GM13976 (cell line): ENCODE measurements at regions not wholly inside any gene's neighbourhood (a gene's known extent, or its start where the extent isn't known, plus 50 kb on each side); places are given as distances from the start of the nearest gene placed in this dataset.
A peak's percentile ranks its signal among the peaks of the same experiment; 100 is the strongest.

Experiments
- DNase-seq: peaks from one replicate; pipeline ENCODE4 v3.0.0; 2012; ENCODE audit warnings: low spot score
- CTCF ChIP-seq: IDR thresholded peaks from 2 replicates; pipeline ENCODE4 v1.5.1; 2012; ENCODE audit warnings: borderline replicate concordance, mild to moderate bottlenecking; ENCODE audit not compliant: insufficient read depth; ENCODE audit errors: extremely low read depth, missing control alignments, control extremely low read depth
- in situ Hi-C: fragments of 300-500 bp; cut with MboI; formaldehyde crosslinking; loops from one replicate; pipeline ENCODE4 v1.12.0; 2022; ENCODE audit warnings: low sequenced_read_pairs, mixed read lengths, inconsistent platforms; ENCODE audit not compliant: unreplicated experiment

DNA sequence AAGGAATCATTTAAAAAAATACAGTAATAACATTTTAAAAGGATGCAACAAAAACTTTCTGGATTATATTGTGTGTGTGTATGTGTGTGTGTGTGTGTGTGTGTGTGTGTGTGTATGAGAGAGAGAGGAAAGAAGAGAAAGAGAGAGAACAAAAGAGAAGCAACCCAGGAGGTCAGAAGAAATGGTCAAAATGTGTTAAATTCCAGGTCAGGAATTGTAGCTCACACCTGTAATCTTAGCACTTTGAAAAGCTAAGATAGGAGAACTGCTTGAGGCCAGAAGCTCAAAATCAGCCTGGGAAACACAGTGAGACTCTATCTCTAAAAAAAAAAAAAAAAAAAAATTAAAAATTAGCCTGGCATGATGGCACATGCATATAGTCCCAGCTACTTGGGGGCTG lies 311.8 kb upstream of the CDH12 start:
- no peak for TF ChIP-seq CTCF
- in situ Hi-C loops: no loop called here
- DNase-seq: no peak

DNA sequence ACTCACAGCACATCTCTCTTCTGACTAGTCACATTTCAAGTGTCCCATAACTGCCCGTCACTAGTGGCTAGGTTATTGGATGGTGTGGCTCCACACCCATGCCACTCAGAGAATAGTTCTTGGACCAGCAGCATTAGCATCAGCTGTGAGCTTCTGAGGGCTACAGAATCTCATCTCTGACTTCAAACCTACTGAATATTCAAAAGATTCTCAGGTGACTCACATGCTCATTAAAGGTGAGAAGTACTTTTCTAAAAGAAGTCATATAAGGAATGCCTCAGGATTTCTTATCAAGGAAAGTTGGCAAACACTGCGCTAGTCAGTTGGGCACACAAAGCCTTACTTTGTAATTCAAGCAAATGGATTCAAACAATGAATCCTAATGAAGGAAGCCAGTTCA lies 305.0 kb upstream of the CDH12 start:
- in situ Hi-C loops: no loop called here
- TF ChIP-seq CTCF: no peak
- no peak for DNase-seq

GRCh38 chr5:23157716-23158115 lies 304.6 kb upstream of the CDH12 start:
- in situ Hi-C loops: no loop called here
- DNase-seq: no peak
- TF ChIP-seq CTCF: no peak

DNA sequence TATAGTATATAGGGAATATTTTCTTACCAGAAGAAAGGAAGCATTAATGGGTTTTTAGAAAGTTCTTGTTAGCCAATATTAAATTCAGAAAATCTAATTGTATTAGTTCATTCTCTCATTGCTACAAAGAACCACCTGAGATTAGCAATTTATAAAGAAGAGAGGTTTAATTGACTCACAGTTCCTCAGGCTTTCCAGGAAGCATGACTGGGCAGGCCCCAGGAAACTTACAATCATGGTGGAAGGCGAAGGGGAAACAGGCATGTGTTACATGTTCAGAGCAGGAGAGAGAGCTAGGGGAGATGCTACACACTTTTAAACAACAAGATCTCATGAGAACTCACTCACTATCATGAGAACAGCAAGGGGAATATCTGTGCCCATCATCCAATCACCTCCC lies 304.0 kb upstream of the CDH12 start:
- no peak for TF ChIP-seq CTCF
- DNase-seq: no peak
- in situ Hi-C loops: no loop called here

- no peak for DNase-seq
- in situ Hi-C loops: no loop called here
- no peak for TF ChIP-seq CTCF
These were observed 294.5 kb upstream of the CDH12 start for GRCh38 chr5:23147625-23148024.

GRCh38 chr5:23146183-23146582 lies 293.0 kb upstream of the CDH12 start:
- no peak for DNase-seq
- in situ Hi-C loops: no loop called here
- no peak for TF ChIP-seq CTCF

DNA sequence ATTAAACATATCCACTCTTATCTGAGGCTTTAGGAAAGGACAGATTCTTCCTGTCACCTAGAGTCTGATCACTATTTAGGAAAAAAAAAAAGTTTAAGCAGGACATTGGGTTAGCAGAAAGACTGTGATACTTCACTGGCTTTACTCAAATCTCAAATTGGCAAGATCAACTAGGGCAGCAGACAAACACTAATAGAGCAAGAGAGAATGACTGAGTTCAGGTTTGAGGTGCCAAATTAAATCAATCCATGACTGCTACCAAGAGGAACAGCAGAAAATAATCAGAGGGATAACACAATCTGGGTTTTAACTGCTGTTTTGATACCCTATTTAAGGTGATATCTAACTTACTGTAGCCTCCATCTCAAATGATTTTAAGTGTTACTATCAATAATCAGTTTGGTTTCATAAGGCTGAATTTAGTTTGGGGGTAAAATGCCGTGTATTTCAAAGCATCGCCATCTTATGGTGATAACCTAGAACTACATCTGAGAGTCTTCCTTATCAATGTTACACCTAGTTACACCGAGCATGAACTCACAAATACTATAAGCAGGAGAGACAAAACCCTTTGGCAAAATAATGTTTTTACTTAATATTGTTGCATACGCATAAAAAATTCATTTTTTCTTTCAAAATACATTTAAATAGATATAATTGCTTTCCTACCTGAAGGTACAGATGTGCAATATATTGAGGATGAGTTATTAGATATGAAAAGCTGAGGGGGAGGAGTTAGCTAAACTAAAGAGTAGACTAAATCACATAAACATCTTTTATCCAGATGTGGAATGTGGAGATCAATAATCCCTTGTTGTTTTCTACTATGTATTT lies 286.4 kb upstream of the CDH12 start:
- in situ Hi-C loops: no loop called here
- DNase-seq: peak; percentile 12
- TF ChIP-seq CTCF: peak; percentile 25
